SU-DHL-6 (cell line): ENCODE measurements at regions not wholly inside any gene's neighbourhood (a gene's known extent, or its start where the extent isn't known, plus 50 kb on each side); places are given as distances from the start of the nearest gene placed in this dataset.

ENCODE experiments used
- H2AFZ ChIP-seq: fragments of 200-600 bp; sonication (generic); 2 replicates; pipeline ENCODE4 v1.6.1; 2014; ENCODE audit warnings: low read depth, mild to moderate bottlenecking, moderate library complexity, mixed read lengths, antibody characterized with exemption, low read length; ENCODE audit not compliant: severe bottlenecking
- H3F3A ChIP-seq: fragments of 200-600 bp; shearing (Covaris generic); 2 replicates; pipeline ENCODE4 v1.6.0; 2016; ENCODE audit warnings: antibody characterized with exemption, mild to moderate bottlenecking; ENCODE audit not compliant: insufficient read depth
- H3K27ac ChIP-seq: fragments of 200-600 bp; sonication (generic); 2 replicates; pipeline ENCODE4 v1.5.1; 2016; ENCODE audit warnings: low read depth, mild to moderate bottlenecking, low read length, moderate library complexity, mixed read lengths
- H3K27me3 ChIP-seq: fragments of 200-600 bp; sonication (generic), shearing (Covaris generic); 2 replicates; pipeline ENCODE4 v1.6.0; 2014; ENCODE audit warnings: mild to moderate bottlenecking, low read length
- H3K36me3 ChIP-seq: fragments of 200-600 bp; sonication (generic); 2 replicates; pipeline ENCODE4 v1.6.1; 2014; ENCODE audit warnings: mild to moderate bottlenecking, low read length, mixed read lengths
- H3K4me2 ChIP-seq: fragments of 300-600, 200-600 bp; shearing (Covaris generic), sonication (generic); 2 replicates; pipeline ENCODE4 v1.6.0; 2014; ENCODE audit warnings: low read length, low read depth, mild to moderate bottlenecking; ENCODE audit not compliant: poor library complexity, severe bottlenecking
- H3K4me3 ChIP-seq: fragments of 200-600 bp; sonication (generic); 2 replicates; pipeline ENCODE4 v1.5.1; 2014; ENCODE audit warnings: antibody characterized with exemption, low read length, mild to moderate bottlenecking, mixed read lengths; ENCODE audit not compliant: insufficient read depth, poor library complexity, severe bottlenecking
- H3K79me2 ChIP-seq: fragments of 200-600 bp; sonication (generic); 2 replicates; pipeline ENCODE4 v1.6.1; 2014; ENCODE audit warnings: mild to moderate bottlenecking, low read length, moderate library complexity; ENCODE audit not compliant: insufficient read depth
- H3K9ac ChIP-seq: fragments of 200-600 bp; sonication (generic); 2 replicates; pipeline ENCODE4 v1.7.0; 2014; ENCODE audit warnings: mild to moderate bottlenecking, low read length
- H3K9me2 ChIP-seq: fragments of 200-600 bp; sonication (generic); replicated peaks from 2 replicates; pipeline ENCODE4 v1.6.1; 2014; ENCODE audit warnings: low read length; ENCODE audit not compliant: insufficient read depth
- H3K9me3 ChIP-seq: fragments of 200-600 bp; sonication (generic); 2 replicates; pipeline ENCODE4 v1.6.1; 2014; ENCODE audit warnings: low read length, mixed read lengths; ENCODE audit not compliant: insufficient read depth
- H4K20me1 ChIP-seq: fragments of 200-600 bp; sonication (generic); 2 replicates; pipeline ENCODE4 v1.6.1; 2014; ENCODE audit warnings: low read depth, mild to moderate bottlenecking, antibody characterized with exemption, low read length, moderate library complexity, mixed read lengths
- CTCF ChIP-seq: fragments of 200-600 bp; sonication (generic); IDR thresholded peaks from one replicate; pipeline ENCODE4 v1.5.1; 2017; ENCODE audit warnings: antibody characterized with exemption, mild to moderate bottlenecking, low read length, moderate library complexity; ENCODE audit not compliant: insufficient read depth, poor library complexity, severe bottlenecking
- EZH2phosphoT487 ChIP-seq: fragments of 200-600 bp; sonication (generic), shearing (Covaris generic); conservative IDR thresholded peaks from 2 replicates; pipeline ENCODE4 v1.6.1; 2018; ENCODE audit warnings: mild to moderate bottlenecking, antibody characterized with exemption, low read length, moderate library complexity, mixed read lengths

GRCh38 chr6:9112544-9112943 is 677.2 kb upstream of the SLC35B3 start:
- Histone ChIP-seq H2AFZ (no peak overlapping the region), H3K36me3 (no peaks in the 10 kb centered on the region), H3K9me3 (no peaks in the 10 kb centered on the region), H3K4me2 (no peak overlapping the region), H3K79me2 (no peaks in the 10 kb centered on the region), H3F3A (no peaks in the 10 kb centered on the region), H3K9ac (no peak overlapping the region), H3K27me3 (no peaks in the 10 kb centered on the region), H3K9me2 (0 out of 2 replicates have a peak, but pooled peaks cover 3% of the 10 kb centered on the region), H4K20me1 (no peaks in the 10 kb centered on the region), H3K27ac (no peak overlapping the region), H3K4me3 (no peak overlapping the region)
- TF ChIP-seq EZH2phosphoT487 (no peak), CTCF (no peak)

- no peaks in the 10 kb centered on the region for H3F3A ChIP-seq
- H3K27ac ChIP-seq = no peak overlapping the region
- H3K9me3 ChIP-seq = no peaks in the 10 kb centered on the region
- H3K4me3 ChIP-seq = no peak overlapping the region
- H3K9ac ChIP-seq = no peak overlapping the region
- 0 out of 2 replicates have a peak, but pooled peaks cover 3% of the 10 kb centered on the region for H3K9me2 ChIP-seq
- no peaks in the 10 kb centered on the region for H3K36me3 ChIP-seq
- H3K27me3 ChIP-seq = no peaks in the 10 kb centered on the region
- no peak overlapping the region for H3K4me2 ChIP-seq
- H4K20me1 ChIP-seq = no peaks in the 10 kb centered on the region
- no peak for TF ChIP-seq CTCF
- no peak for TF ChIP-seq EZH2phosphoT487
- no peak overlapping the region for H2AFZ ChIP-seq
- no peaks in the 10 kb centered on the region for H3K79me2 ChIP-seq
These were observed 668.7 kb upstream of the SLC35B3 start for GRCh38 chr6:9103876-9104521.

- H3K27ac ChIP-seq = no peak overlapping the region
- TF ChIP-seq CTCF (no peak), EZH2phosphoT487 (no peak)
- no peaks in the 10 kb centered on the region for H3K79me2 ChIP-seq
These were observed 666.6 kb upstream of the SLC35B3 start for GRCh38 chr6:9101920-9102319.

More at GRCh38 chr6:9101920-9102319, 666.6 kb upstream of the SLC35B3 start:
- no peaks in the 10 kb centered on the region for H3K36me3 ChIP-seq
- no peak overlapping the region for H3K4me2 ChIP-seq
- no peaks in the 10 kb centered on the region for H3F3A ChIP-seq
- H3K27me3 ChIP-seq = no peaks in the 10 kb centered on the region
- H3K4me3 ChIP-seq = no peak overlapping the region
- H4K20me1 ChIP-seq = no peaks in the 10 kb centered on the region
- H2AFZ ChIP-seq = no peak overlapping the region
- H3K9me2 ChIP-seq = 0 out of 2 replicates have a peak, but pooled peaks cover 3% of the 10 kb centered on the region
- no peak overlapping the region for H3K9ac ChIP-seq
- H3K9me3 ChIP-seq = no peaks in the 10 kb centered on the region
